Esophagus squamous epithelium (tissue), 5 donors: ENCODE measurements at regions not wholly inside any gene's neighbourhood (a gene's known extent, or its start where the extent isn't known, plus 50 kb on each side); places are given as distances from the start of the nearest gene placed in this dataset.

Experiments used
- DNase-seq: peaks from one replicate; lab custom pipeline; 2025; lab: John Stamatoyannopoulos, UW
- H3K27ac ChIP-seq, 4 donors: fragments of 200-600 bp; sonication (generic); one replicate each; pipeline ENCODE4 v1.5.1; 2016 to 2019; ENCODE audit warnings: mild to moderate bottlenecking in 1 of 4
- H3K27me3 ChIP-seq, 4 donors: fragments of 200-600 bp; sonication (generic); 1 replicate in 3 of 4; 2 replicates in 1 of 4; pipeline versions ENCODE4 v1.5.1 to v1.6.0; 2017 to 2021; ENCODE audit warnings: antibody characterized with exemption in 1 of 4
- H3K36me3 ChIP-seq, 3 donors: fragments of 200-600 bp; sonication (generic); one replicate each; pipeline ENCODE4 v1.5.1; 2016 to 2019
- H3K4me1 ChIP-seq, 3 donors: fragments of 200-600 bp; sonication (generic); one replicate each; pipeline ENCODE4 v1.5.1; 2017 to 2019
- H3K4me3 ChIP-seq, 4 donors: fragments of 200-600 bp; sonication (generic); 1 replicate in 3 of 4; 2 replicates in 1 of 4; pipeline ENCODE4 v1.5.1; 2016 to 2019; ENCODE audit warnings: mild to moderate bottlenecking in 2 of 4, moderate library complexity in 1 of 4
- H3K9me3 ChIP-seq, 3 donors: fragments of 200-600 bp; sonication (generic); one replicate each; pipeline ENCODE4 v1.5.1; 2016 to 2019
- POLR2A ChIP-seq, 4 donors: fragments of 450-650 bp; IDR thresholded peaks; one replicate each; pipeline ENCODE4 v1.6.1; 2017; ENCODE audit warnings: antibody characterized with exemption in 4 of 4, mild to moderate bottlenecking in 4 of 4, moderate library complexity in 3 of 4
- WGBS, 2 donors: methylation state at CpG; one replicate each; pipeline ENCODE4 v1.1.5; 2018; 5-methylcytosine and 5-hydroxymethylcytosine counted together
- intact Hi-C: fragments of 100-400 bp; cut with DNase I; formaldehyde crosslinking; loops from one replicate; pipeline ENCODE4 v1.15.0; 2022
- TF ChIP-seq, protein P1 (sequence below), 6 experiments: fragments of 450-650 bp in 4 of 6; fragments of 200-600 bp in 2 of 6; sonication (generic) in 2 of 6; IDR thresholded peaks; one replicate each; pipeline ENCODE4 v1.5.1; 2016 to 2019; ENCODE audit warnings: antibody characterized with exemption in 6 of 6, mild to moderate bottlenecking in 4 of 6, moderate library complexity in 4 of 6
- donor health status: DM: yes; HTN: yes; CAD: no.

DNA sequence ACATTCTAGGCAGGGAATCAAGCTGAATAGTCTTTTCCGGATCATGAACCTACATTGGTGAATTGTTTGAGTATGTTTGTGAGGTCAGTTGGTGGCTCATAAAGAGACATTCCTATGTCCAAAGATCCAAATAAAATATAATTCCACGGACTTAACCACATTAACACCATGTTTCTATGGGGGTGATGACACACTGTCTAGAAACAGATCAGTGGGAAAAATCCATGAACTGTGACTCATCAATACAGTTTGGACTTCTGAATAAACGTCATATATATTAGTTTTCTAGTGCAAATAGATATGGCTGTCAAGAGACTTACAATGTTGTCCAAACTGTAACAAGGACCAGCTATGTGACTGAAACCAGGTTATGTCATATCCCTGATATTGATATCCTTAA, 509.9 kb upstream of the TYRP1 start:
- H3K4me1 ChIP-seq: no peaks in the 10 kb centered on the region
- WGBS, 2 donors: 61 to 65% methylated on average over 3 of the region's 3 CpGs
- DNase-seq: no peak
- H3K9me3 ChIP-seq: no peaks in the 10 kb centered on the region
- H3K4me3 ChIP-seq: no peak overlapping the region
- TF ChIP-seq POLR2A (IDR thresholded peaks at IDR 0.05): no peak
- TF ChIP-seq, protein P1, sequence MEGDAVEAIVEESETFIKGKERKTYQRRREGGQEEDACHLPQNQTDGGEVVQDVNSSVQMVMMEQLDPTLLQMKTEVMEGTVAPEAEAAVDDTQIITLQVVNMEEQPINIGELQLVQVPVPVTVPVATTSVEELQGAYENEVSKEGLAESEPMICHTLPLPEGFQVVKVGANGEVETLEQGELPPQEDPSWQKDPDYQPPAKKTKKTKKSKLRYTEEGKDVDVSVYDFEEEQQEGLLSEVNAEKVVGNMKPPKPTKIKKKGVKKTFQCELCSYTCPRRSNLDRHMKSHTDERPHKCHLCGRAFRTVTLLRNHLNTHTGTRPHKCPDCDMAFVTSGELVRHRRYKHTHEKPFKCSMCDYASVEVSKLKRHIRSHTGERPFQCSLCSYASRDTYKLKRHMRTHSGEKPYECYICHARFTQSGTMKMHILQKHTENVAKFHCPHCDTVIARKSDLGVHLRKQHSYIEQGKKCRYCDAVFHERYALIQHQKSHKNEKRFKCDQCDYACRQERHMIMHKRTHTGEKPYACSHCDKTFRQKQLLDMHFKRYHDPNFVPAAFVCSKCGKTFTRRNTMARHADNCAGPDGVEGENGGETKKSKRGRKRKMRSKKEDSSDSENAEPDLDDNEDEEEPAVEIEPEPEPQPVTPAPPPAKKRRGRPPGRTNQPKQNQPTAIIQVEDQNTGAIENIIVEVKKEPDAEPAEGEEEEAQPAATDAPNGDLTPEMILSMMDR (IDR thresholded peaks at IDR 0.05): no peak
- H3K27me3 ChIP-seq: no peaks in the 10 kb centered on the region
- H3K36me3 ChIP-seq: no peaks in the 10 kb centered on the region
- intact Hi-C loops: no loop called here
- H3K27ac ChIP-seq: no peak overlapping the region

DNA sequence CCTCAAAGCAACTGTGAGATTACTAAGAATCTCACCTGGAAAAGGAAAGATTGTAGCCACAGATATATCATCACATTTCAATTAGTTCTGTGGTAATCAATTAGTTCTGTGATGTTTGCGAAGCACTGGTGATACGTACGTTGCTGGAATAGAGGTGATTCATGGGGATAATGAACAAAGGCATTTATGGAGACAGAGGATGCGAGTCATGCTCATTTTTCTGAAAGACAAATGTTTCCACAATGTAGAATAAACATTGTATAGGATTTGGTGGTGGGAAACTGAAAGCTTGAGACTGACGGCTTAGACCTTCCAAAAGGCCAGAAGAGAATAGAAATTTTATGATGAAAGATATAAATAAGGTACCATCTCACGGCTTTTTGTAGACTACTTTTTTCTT, 507.3 kb upstream of the TYRP1 start:
- DNase-seq: no peak
- 44 to 54% methylated on average over 6 of the region's 6 CpGs for WGBS, 2 donors
- TF ChIP-seq, protein P1 (IDR thresholded peaks at IDR 0.05): no peak
- TF ChIP-seq POLR2A (IDR thresholded peaks at IDR 0.05): no peak
- intact Hi-C loops: no loop called here
- no peak overlapping the region for H3K27ac ChIP-seq
- no peaks in the 10 kb centered on the region for H3K27me3 ChIP-seq
- H3K4me1 ChIP-seq: no peaks in the 10 kb centered on the region
- H3K4me3 ChIP-seq: no peak overlapping the region
- no peaks in the 10 kb centered on the region for H3K36me3 ChIP-seq
- H3K9me3 ChIP-seq: no peaks in the 10 kb centered on the region

DNA sequence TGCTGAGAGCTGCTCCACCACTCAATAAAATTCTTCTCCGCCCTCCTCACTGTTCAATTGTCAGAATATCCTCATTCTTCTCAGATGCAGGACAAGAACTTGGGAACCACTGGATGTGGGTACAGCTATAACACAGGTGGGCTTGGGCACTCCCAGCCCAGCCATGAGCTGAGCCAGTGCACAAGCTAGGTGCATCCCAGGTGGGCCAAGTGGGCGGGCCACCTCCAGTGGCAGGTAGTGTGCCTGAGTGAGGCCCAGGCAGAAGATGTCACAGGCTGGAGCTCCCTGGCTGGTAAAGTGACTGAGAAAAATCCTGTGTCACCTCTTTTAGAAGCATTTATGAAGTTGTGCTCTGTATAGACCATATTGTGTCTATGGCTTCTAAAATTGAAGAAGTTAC, 501.6 kb upstream of the TYRP1 start:
- no peaks in the 10 kb centered on the region for H3K9me3 ChIP-seq
- intact Hi-C loops: no loop called here
- no peak overlapping the region for H3K27ac ChIP-seq
- TF ChIP-seq POLR2A (IDR thresholded peaks at IDR 0.05): no peak
- TF ChIP-seq, protein P1 (IDR thresholded peaks at IDR 0.05): no peak
- WGBS, 2 donors: 81 to 85% methylated on average over 2 of the region's 2 CpGs
- DNase-seq: no peak
- H3K4me3 ChIP-seq: no peak overlapping the region
- H3K4me1 ChIP-seq: no peaks in the 10 kb centered on the region
- no peaks in the 10 kb centered on the region for H3K36me3 ChIP-seq
- H3K27me3 ChIP-seq: no peaks in the 10 kb centered on the region

DNA sequence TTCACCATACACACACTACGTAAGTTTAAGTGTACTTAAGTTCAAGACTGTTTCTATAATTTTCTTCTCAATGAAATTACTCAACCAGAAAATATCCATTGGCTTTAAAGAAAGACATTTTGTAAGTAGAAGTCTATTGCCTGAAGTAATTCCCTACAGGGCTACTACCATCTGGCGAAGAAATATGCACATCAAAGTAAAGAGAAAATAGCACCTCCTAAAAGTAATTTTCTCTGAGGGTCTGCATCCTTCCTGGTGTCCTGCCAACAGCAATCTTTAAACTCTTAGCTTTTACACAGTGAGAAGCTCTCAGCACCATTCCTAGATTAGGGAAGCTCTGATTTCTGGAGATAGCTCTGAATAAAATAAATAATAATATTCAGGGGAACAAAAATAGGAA, 498.5 kb upstream of the TYRP1 start:
- Histone ChIP-seq H3K4me1 (no peaks in the 10 kb centered on the region), H3K9me3 (no peaks in the 10 kb centered on the region), H3K4me3 (no peak overlapping the region), H3K36me3 (no peaks in the 10 kb centered on the region), H3K27me3 (no peaks in the 10 kb centered on the region), H3K27ac (no peak overlapping the region)
- intact Hi-C loops: no loop called here
- no peak for DNase-seq
- 42 to 58% methylated on average over 2 of the region's 2 CpGs for WGBS, 2 donors
- TF ChIP-seq, protein P1 (IDR thresholded peaks at IDR 0.05): no peak
- no peak for TF ChIP-seq POLR2A (IDR thresholded peaks at IDR 0.05)

DNA sequence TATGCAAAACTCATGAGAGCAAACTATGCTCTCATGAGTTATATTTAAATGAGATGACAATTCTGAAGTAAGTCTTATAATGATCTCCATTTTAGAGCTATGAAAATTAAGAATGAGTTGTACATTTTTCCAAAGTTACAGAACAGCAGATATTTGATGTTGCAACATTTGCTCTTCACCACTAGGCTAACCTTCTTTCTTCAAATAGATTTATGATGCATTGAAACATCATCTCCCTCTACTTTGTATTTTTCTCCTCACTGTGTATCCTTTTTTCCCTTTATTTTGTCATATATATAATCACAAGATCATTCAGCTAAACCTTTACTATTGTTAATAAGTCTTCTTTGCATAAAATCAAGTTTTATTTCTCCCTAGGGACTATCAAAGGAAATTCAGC, 497.7 kb upstream of the TYRP1 start:
- no peaks in the 10 kb centered on the region for H3K27me3 ChIP-seq
- TF ChIP-seq, protein P1 (IDR thresholded peaks at IDR 0.05): no peak
- no peak for TF ChIP-seq POLR2A (IDR thresholded peaks at IDR 0.05)

More for the DNA sequence above, 497.7 kb upstream of the TYRP1 start:
- H3K9me3 ChIP-seq: no peaks in the 10 kb centered on the region
- no peak overlapping the region for H3K4me3 ChIP-seq
- intact Hi-C loops: no loop called here
- H3K27ac ChIP-seq: no peak overlapping the region
- H3K4me1 ChIP-seq: no peaks in the 10 kb centered on the region
- H3K36me3 ChIP-seq: no peaks in the 10 kb centered on the region
- no peak for DNase-seq
